T-helper 2 cell treated with Interferon-gamma antibody and Interleukin-4, amounts not matched to agents 5 μg/mL and 100 μg/mL, for 36 hours (primary cell): ENCODE measurements at regions not wholly inside any gene's neighbourhood (a gene's known extent, or its start where the extent isn't known, plus 50 kb on each side); places are given as distances from the start of the nearest gene placed in this dataset.
"Not testable (repeated sequence)": the region's sequence is repeated elsewhere in the genome, so short reads cannot be mapped to it uniquely, and the experiment has no call there.

Experiments
- DNase-seq: peaks from one replicate; pipeline ENCODE4 v3.0.0; 2021; ENCODE audit warnings: low spot score
- H3K27ac Mint-ChIP-seq: one replicate; pipeline ENCODE4 v1.8.0; 2021; ENCODE audit warnings: mild to moderate bottlenecking, mixed read lengths
- H3K27me3 Mint-ChIP-seq: one replicate; pipeline ENCODE4 v1.8.0; 2021; ENCODE audit warnings: low read depth, mixed read lengths
- H3K36me3 Mint-ChIP-seq: one replicate; pipeline ENCODE4 v1.8.0; 2021; ENCODE audit warnings: low read depth, mixed read lengths
- H3K4me1 Mint-ChIP-seq: one replicate; pipeline ENCODE4 v1.8.0; 2021; ENCODE audit warnings: low read depth, mixed read lengths
- H3K4me3 Mint-ChIP-seq: one replicate; pipeline ENCODE4 v1.8.0; 2022; ENCODE audit warnings: mild to moderate bottlenecking, moderate library complexity, mixed read lengths
- H3K9me3 Mint-ChIP-seq: one replicate; pipeline ENCODE4 v1.8.0; 2021; ENCODE audit warnings: mixed read lengths

GRCh38 chr10:56487746-56488145, 126.7 kb upstream of the ZWINT start:
- Mint-ChIP-seq H3K4me1 (no peaks in the 10 kb centered on the region), H3K27ac (no peak overlapping the region), H3K36me3 (no peaks in the 10 kb centered on the region), H3K4me3 (no peak overlapping the region), H3K9me3 (peaks cover 31% of the 10 kb centered on the region), H3K27me3 (no peaks in the 10 kb centered on the region)
- DNase-seq, result no peak

- Mint-ChIP-seq H3K4me3 (no peak overlapping the region), H3K27ac (no peak overlapping the region), H3K27me3 (no peaks in the 10 kb centered on the region), H3K4me1 (no peaks in the 10 kb centered on the region), H3K36me3 (no peaks in the 10 kb centered on the region), H3K9me3 (peaks cover 10% of the 10 kb centered on the region)
- no peak for DNase-seq
Measured at GRCh38 chr10:56481521-56482091, 120.5 kb upstream of the ZWINT start.

GRCh38 chr10:56472978-56473377, 111.9 kb upstream of the ZWINT start:
- no peaks in the 10 kb centered on the region for H3K36me3 Mint-ChIP-seq
- no peak for DNase-seq
- H3K27me3 Mint-ChIP-seq, result no peaks in the 10 kb centered on the region
- no peaks in the 10 kb centered on the region for H3K4me1 Mint-ChIP-seq
- H3K27ac Mint-ChIP-seq, result no peak overlapping the region
- H3K9me3 Mint-ChIP-seq, result peaks cover 4% of the 10 kb centered on the region
- no peak overlapping the region for H3K4me3 Mint-ChIP-seq

GRCh38 chr10:56470701-56471100, 109.6 kb upstream of the ZWINT start:
- Mint-ChIP-seq H3K27me3 (no peaks in the 10 kb centered on the region), H3K4me1 (no peaks in the 10 kb centered on the region), H3K36me3 (no peaks in the 10 kb centered on the region), H3K4me3 (no peak overlapping the region), H3K9me3 (peaks cover 7% of the 10 kb centered on the region), H3K27ac (no peak overlapping the region)
- DNase-seq, result no peak

DNA sequence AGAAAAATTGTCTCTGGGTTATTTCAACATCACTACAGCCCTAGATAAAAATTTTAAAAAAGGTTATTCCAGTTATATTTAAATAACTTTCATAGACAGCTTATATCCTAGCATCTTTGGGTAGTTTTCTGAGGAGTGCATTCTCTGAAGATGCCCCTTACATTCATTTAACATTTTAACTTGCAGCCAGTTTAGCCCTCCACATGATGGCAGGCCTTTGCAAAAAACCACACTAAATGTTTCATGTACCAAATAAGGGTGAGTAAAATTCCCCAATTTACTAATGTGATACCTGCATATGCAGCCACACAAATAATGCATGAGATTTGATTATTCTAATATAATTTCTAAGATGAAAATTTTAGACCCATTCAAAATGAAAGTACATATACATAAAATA, 108.4 kb upstream of the ZWINT start:
- Mint-ChIP-seq H3K9me3 (peaks cover 11% of the 10 kb centered on the region), H3K4me3 (no peak overlapping the region), H3K27me3 (no peaks in the 10 kb centered on the region), H3K36me3 (no peaks in the 10 kb centered on the region), H3K27ac (no peak overlapping the region), H3K4me1 (no peaks in the 10 kb centered on the region)
- no peak for DNase-seq

DNA sequence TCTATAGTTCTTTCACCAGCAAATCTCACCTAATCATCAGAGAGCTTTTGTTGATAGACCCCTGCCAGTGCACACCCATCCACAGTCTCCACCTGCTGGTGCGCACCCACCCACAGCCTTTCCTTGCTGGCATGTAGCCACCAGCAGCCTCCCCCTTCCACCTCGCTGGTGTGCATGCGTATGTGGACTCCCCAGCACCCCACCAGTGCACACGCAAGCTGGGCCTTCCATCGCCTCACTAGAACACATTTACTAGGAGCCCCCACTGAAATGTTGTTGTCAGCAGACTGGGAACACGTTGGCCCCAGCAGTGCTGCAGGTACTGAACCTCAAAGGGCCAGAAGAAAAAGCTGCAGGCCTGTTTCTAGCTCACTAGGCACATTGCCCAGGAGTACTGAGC, 104.9 kb upstream of the ZWINT start:
- DNase-seq, result no peak
- no peaks in the 10 kb centered on the region for H3K36me3 Mint-ChIP-seq
- no peaks in the 10 kb centered on the region for H3K4me1 Mint-ChIP-seq
- no peaks in the 10 kb centered on the region for H3K27me3 Mint-ChIP-seq
- H3K9me3 Mint-ChIP-seq, result peaks cover 11% of the 10 kb centered on the region
- no peak overlapping the region for H3K4me3 Mint-ChIP-seq
- H3K27ac Mint-ChIP-seq, result no peak overlapping the region

DNA sequence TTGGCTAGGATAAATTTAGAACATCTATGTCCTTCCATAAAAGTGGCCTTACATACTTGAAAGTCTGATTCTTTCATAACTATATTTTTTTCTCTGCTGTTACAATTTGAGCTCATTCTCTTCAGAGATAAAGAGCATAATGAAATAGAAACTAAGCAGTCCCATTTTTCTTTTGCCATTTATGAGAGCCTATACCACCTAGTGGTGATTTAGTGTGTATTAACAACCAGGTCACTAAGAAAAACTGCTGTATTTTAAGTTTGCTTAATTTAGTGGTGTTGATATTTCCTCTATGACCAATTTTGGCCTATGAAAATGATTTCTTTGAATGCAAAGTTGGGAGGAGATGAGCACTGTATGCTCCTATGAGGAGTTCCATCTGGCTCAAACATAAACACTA, 88.7 kb upstream of the ZWINT start:
- Mint-ChIP-seq H3K9me3 (peaks cover 9% of the 10 kb centered on the region), H3K4me1 (no peaks in the 10 kb centered on the region), H3K36me3 (no peaks in the 10 kb centered on the region), H3K4me3 (no peak overlapping the region), H3K27ac (no peak overlapping the region), H3K27me3 (no peaks in the 10 kb centered on the region)
- no peak for DNase-seq

GRCh38 chr10:56447613-56448012, 86.6 kb upstream of the ZWINT start:
- H3K36me3 Mint-ChIP-seq, H3K4me1 Mint-ChIP-seq, H3K27me3 Mint-ChIP-seq, H3K27ac Mint-ChIP-seq, H3K9me3 Mint-ChIP-seq, DNase-seq, H3K4me3 Mint-ChIP-seq: not testable (repeated sequence)

DNA sequence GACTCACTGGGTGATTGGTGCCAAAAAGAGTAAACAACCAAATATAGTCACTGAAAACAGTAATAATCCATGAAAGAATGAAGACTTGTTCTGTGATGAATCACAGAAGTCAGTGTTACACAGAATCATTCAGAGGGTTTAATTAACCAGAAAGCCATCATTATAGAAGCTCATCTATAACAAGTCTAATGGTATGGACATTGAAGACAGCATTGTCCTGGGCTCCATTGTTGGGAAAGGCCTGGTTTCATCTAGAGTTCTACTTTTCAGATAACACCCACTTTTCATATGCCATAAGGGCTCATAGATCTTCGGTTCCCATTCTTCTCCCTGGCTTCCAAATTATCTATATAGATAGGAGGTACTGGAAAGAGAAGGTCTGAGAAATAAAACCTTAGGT, 80.3 kb upstream of the ZWINT start:
- not testable (repeated sequence) for H3K36me3 Mint-ChIP-seq, H3K27ac Mint-ChIP-seq, H3K27me3 Mint-ChIP-seq, H3K4me1 Mint-ChIP-seq, H3K9me3 Mint-ChIP-seq, DNase-seq, H3K4me3 Mint-ChIP-seq
